T1000 (cell line): ENCODE measurements at regions not wholly inside any gene's neighbourhood (a gene's known extent, or its start where the extent isn't known, plus 50 kb on each side); places are given as distances from the start of the nearest gene placed in this dataset.

ENCODE experiments used
- DNase-seq: peaks from one replicate; lab custom pipeline; 2025; ENCODE audit warnings: mixed read lengths; lab: John Stamatoyannopoulos, UW

DNA sequence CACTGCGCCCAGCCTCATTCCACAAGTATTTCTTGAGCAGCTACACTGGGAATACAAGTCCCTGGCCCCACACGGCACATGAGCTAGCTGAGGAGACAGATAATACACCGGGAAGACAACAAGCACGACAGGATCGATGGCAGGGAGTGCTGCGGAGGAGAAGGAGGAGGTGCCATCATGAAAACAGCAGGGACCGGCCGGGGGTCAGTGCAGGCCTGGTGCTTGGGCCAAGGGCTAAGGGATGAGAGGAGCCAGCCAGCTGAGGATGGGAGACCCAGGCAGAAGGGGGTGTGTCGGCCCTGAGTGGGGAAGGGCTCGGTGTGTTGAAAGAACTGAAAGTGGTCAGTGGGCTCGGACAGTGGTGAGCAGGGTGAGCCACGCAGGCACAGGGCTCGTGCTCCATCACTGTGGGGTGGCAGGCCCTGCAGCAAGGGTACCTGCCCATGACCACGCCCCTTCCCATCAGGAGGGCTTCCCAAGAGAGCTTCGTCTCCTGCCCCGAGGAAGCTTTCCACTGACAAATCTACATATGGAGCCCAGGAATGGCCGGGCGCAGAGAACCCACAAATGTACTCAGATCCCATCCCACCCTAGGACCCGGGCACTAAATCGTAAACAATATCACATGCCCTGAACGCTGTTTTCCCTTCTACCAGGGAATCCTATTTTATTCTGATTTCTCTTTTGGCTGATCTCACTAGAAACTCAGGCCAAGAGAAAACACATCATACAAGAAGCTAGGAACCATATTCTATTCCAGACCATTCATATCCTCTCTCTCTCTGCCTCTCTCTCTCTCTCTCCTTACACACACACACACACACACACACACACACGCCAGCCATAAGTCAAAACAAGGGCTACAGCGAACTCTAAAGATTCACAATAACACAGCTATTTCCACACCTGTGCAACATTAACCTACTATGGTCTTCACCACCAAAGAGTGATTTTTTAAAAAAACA lies 50.7 kb upstream of the TNRC6C start:
- DNase-seq, result no peak

DNA sequence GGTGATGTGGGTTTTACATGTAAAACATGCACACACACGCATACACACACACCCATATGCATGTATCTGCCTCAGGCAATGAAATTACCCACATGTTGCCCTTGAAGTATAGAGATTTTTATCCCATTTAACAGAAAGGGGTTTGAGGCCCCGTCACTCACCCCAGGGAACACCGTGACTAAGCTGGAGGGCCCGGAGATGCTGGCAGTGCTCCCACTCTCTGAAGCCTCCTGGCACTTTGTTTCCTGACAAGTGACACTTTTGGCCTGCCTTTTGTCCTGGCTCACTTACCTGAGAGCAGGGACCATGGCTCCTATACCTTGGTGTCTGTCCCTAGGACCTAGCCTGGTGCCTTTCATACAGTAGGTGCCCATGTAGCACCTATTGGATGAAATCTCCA lies 50.0 kb upstream of the TNRC6C start:
- DNase-seq, result no peak
